Upper lobe of left lung (tissue), 4 donors: ENCODE measurements at regions not wholly inside any gene's neighbourhood (a gene's known extent, or its start where the extent isn't known, plus 50 kb on each side); places are given as distances from the start of the nearest gene placed in this dataset.

Source experiments
- CTCF ChIP-seq, 6 experiments: fragments of 450-650 bp in 4 of 6; fragments of 200-600 bp in 2 of 6; sonication (generic) in 2 of 6; IDR thresholded peaks; one replicate each; pipeline ENCODE4 v1.5.1; 2016 to 2019; ENCODE audit warnings: antibody characterized with exemption in 6 of 6
- POLR2A ChIP-seq, 4 donors: fragments of 450-650 bp; IDR thresholded peaks; one replicate each; pipeline ENCODE4 v1.5.1; 2016 to 2017; ENCODE audit warnings: antibody characterized with exemption in 4 of 4, mild to moderate bottlenecking in 2 of 4

GRCh38 chr6:147805155-147805554 is 296.7 kb downstream of the SAMD5 start:
- TF ChIP-seq POLR2A (IDR thresholded peaks at IDR 0.05): no peak
- no peak for TF ChIP-seq CTCF (IDR thresholded peaks at IDR 0.05)
